ENCODE measurements at regions not wholly inside any gene's neighbourhood (a gene's known extent, or its start where the extent isn't known, plus 50 kb on each side); places are given as distances from the start of the nearest gene placed in this dataset.
"Not testable (repeated sequence)": the region's sequence is repeated elsewhere in the genome, so short reads cannot be mapped to it uniquely, and the experiment has no call there.

GRCh38 chr10:33492701-33493345, 158.4 kb upstream of the NRP1 start:
- DNase-seq (ENCODE audit: low read depth, low spot score): no peak
- in situ Hi-C loops (cut with HindIII; ENCODE audit: low pct_unique_long_range_greater_than_20kb, low sequenced_read_pairs): no loop called here

- no peak for DNase-seq (ENCODE audit: low read depth, low spot score)
- in situ Hi-C loops (cut with HindIII; ENCODE audit: low pct_unique_long_range_greater_than_20kb, low sequenced_read_pairs): no loop called here
These were observed 155.2 kb upstream of the NRP1 start for GRCh38 chr10:33489501-33490176.

- DNase-seq (ENCODE audit: low read depth, low spot score): peak; percentile 14
- in situ Hi-C loops (cut with HindIII; ENCODE audit: low pct_unique_long_range_greater_than_20kb, low sequenced_read_pairs): no loop called here
These were observed 152.7 kb upstream of the NRP1 start for GRCh38 chr10:33487014-33487776.

GRCh38 chr10:33485276-33485675, 150.8 kb upstream of the NRP1 start:
- in situ Hi-C loops (cut with HindIII; ENCODE audit: low pct_unique_long_range_greater_than_20kb, low sequenced_read_pairs): no loop called here
- DNase-seq (ENCODE audit: low read depth, low spot score): no peak

DNA sequence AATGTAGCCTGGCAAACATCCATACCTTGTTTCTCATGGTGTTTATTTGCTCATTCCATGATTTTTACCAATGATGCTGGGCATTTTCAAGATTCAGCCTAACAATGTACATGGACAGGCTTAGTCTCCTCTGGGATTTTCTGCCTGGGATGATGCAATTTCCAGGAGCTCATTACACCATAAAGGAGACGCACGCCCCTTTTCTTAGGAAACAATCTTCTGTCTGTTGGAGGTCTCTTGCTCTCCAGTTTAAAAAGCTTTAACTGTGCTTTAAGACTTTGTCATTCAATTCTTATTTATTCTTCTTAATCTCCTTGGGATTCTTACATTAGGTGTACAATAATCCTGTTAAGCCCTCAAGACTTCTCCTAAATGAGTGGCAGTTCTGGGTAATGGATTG, 150.3 kb upstream of the NRP1 start:
- in situ Hi-C loops (cut with HindIII; ENCODE audit: low pct_unique_long_range_greater_than_20kb, low sequenced_read_pairs): no loop called here
- DNase-seq (ENCODE audit: low read depth, low spot score): no peak

DNA sequence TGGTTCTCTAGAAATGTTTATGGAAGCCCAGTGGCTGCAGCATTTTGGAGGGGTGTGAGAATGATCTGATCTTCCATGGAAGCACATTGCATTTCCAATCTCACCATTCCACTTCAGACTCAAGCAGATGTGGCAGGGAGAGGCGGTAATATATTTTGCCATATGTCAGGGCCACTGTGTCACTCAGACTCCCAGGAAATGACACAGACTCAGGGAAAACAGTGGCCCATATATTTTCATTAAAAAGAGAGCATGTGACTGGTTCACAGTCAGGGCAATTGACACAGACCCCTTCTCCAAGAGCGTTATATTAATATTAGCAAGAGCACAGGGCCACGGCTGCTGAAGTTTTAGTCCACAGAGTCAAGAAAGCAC, 149.3 kb upstream of the NRP1 start:
- in situ Hi-C loops (cut with HindIII; ENCODE audit: low pct_unique_long_range_greater_than_20kb, low sequenced_read_pairs): no loop called here
- DNase-seq (ENCODE audit: low read depth, low spot score): no peak

DNA sequence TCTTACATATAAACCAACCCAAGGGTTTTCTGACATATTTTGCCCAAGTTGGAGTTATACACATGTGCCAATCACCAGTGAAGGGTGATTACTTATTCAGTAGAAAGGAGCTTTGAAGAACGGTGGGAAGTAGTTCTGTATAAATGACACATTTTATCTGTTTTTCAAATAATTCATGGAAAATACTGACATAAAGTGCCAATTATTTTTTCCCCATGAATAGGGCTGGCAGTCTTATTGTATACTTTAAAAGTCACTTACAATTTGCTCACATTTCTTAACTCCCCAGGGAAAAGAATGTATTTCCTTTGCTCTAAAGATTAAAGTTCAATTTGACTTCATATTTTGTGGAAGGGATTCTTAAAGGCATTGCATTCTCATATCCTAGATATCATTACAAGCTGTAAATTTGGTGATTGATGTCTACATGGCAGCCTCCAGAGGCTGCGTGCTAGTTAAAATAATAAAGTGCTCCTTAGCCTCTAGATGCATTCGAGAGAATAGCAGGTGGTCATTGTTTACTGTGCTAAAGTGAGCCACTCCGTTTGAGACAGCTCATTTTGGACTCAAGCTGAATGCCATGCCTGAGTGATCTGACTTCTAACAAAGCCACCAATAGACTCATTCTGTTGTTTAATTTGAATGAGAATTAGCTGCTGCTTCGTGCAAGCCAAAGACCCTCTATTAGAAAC, 148.8 kb upstream of the NRP1 start:
- no peak for DNase-seq (ENCODE audit: low read depth, low spot score)
- in situ Hi-C loops (cut with HindIII; ENCODE audit: low pct_unique_long_range_greater_than_20kb, low sequenced_read_pairs): no loop called here

- in situ Hi-C loops (cut with HindIII; ENCODE audit: low pct_unique_long_range_greater_than_20kb, low sequenced_read_pairs): no loop called here
- no peak for DNase-seq (ENCODE audit: low read depth, low spot score)
These were observed 148.0 kb upstream of the NRP1 start for GRCh38 chr10:33482486-33482885.

- in situ Hi-C loops (cut with HindIII; ENCODE audit: low pct_unique_long_range_greater_than_20kb, low sequenced_read_pairs): no loop called here
- DNase-seq (ENCODE audit: low read depth, low spot score): no peak
These were observed 146.7 kb upstream of the NRP1 start for GRCh38 chr10:33481184-33481583.

DNA sequence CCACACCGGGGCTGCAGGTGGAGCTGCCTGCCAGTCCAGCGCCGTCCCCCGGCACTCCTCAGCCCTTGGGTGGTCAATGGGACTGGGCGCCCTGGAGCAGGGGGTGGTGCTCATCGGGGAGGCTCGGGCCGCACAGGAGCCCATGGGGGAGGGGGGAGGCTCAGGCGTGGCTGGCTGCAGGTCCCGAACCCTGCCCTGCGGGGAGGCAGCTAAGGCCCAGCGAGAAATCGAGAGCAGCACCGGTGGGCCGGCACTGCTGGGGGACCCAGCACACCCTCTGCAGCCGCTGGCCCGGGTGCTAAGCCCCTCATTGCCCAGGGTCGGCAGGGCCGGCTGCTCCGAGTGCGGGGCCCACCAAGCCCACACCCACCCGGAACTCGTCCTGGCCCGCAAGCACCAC, 145.9 kb upstream of the NRP1 start:
- in situ Hi-C loops (cut with HindIII; ENCODE audit: low pct_unique_long_range_greater_than_20kb, low sequenced_read_pairs); DNase-seq (ENCODE audit: low read depth, low spot score): not testable (repeated sequence)

GRCh38 chr10:33478675-33479125, 144.2 kb upstream of the NRP1 start:
- no peak for DNase-seq (ENCODE audit: low read depth, low spot score)
- in situ Hi-C loops (cut with HindIII; ENCODE audit: low pct_unique_long_range_greater_than_20kb, low sequenced_read_pairs): no loop called here

- in situ Hi-C loops (cut with HindIII; ENCODE audit: low pct_unique_long_range_greater_than_20kb, low sequenced_read_pairs): no loop called here
- no peak for DNase-seq (ENCODE audit: low read depth, low spot score)
These were observed 143.7 kb upstream of the NRP1 start for GRCh38 chr10:33478089-33478674.

DNA sequence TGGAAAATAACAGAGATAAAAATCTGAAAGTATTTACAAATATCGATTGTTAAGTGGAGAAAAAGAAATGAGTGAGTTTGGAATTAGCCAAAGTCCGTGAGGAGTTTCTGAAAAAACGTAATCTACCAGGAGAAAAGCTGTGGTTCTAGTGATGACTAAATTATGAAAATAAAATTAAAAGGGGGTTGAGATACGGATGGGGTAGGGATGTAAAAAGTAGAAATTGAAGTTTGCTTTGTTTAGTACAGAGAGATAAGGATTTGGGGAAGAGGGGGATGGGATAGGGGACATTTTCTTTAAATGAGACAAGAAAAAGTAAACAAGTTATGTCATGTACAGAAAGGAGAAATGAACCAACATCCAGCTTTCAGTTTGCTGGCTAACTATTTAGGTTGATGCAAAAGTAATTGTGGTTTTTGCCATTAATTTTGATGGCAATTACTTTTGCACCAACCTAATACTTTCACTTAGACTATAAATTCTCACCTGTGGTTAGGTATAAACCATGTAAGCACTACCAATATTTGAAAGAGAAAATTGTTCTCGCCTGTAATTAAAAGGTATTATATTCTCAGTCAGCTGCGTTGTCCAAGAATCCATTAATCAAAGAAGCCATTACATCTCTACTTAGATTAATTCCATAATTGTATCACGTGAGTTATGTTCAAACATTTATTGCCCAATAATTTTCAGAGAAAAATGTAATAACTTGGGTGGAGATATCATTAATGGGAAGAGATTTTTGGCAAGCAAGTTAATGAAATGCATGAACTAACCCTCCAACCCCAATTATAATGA, 143.0 kb upstream of the NRP1 start:
- in situ Hi-C loops (cut with HindIII; ENCODE audit: low pct_unique_long_range_greater_than_20kb, low sequenced_read_pairs): no loop called here
- no peak for DNase-seq (ENCODE audit: low read depth, low spot score)

- in situ Hi-C loops (cut with HindIII; ENCODE audit: low pct_unique_long_range_greater_than_20kb, low sequenced_read_pairs): no loop called here
These were observed 142.3 kb upstream of the NRP1 start for GRCh38 chr10:33476757-33477273.

DNA sequence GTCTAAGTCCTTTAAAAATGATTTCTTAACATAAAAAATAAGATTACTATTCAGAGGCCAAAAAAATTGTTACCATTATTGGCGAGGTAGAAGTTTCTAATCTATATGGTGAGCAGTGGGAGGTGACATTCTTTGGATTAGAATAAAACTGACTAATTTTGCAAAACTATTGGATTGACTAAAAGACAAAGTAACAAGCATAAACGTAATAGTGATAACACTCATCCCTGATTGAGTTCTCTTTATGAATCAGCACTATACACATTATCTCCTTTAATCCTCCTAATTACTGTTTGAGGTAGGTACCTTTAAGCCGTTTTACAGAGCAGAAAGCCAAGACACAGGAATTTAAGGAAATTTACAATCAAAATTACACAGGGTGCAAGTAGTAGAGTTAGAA, 139.2 kb upstream of the NRP1 start:
- in situ Hi-C loops (cut with HindIII; ENCODE audit: low pct_unique_long_range_greater_than_20kb, low sequenced_read_pairs): no loop called here
- no peak for DNase-seq (ENCODE audit: low read depth, low spot score)

More at GRCh38 chr10:33476757-33477273, 142.3 kb upstream of the NRP1 start:
- no peak for DNase-seq (ENCODE audit: low read depth, low spot score)

DNA sequence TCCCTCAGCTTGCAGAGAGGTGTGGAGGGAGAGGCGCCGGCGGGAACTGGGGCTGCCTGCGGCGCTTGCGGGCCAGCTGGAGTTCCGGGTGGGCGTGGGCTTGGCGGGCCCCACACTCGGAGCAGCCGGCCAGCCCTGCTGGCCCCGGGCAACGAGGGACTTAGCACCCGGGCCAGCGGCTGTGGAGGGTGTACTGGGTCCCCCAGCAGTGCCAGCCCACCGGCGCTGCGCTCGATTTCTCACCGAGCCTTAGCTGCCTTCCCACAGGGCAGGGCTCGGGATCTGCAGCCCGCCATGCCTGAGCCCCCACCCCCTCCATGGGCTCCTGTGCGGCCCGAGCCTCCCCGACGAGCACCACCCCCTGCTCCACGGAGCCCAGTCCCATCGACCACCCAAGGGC, 133.5 kb upstream of the NRP1 start:
- not testable (repeated sequence) for DNase-seq (ENCODE audit: low read depth, low spot score)

GRCh38 chr10:33465747-33466146, 131.3 kb upstream of the NRP1 start:
- in situ Hi-C loops (cut with HindIII; ENCODE audit: low pct_unique_long_range_greater_than_20kb, low sequenced_read_pairs): no loop called here
- DNase-seq (ENCODE audit: low read depth, low spot score): no peak

More for the DNA sequence above, 133.5 kb upstream of the NRP1 start:
- in situ Hi-C loops (cut with HindIII; ENCODE audit: low pct_unique_long_range_greater_than_20kb, low sequenced_read_pairs): not testable (repeated sequence)
